WERI-Rb-1 (cell line): ENCODE measurements at regions not wholly inside any gene's neighbourhood (a gene's known extent, or its start where the extent isn't known, plus 50 kb on each side); places are given as distances from the start of the nearest gene placed in this dataset.

Source experiments
- DNase-seq: peaks from one replicate; pipeline ENCODE4 v3.0.0-alpha.2; 2020
- H3K27ac ChIP-seq: fragments of 250-450 bp; sonication (Bioruptor Pico); 2 replicates; pipeline ENCODE4 v1.5.1; 2020; ENCODE audit warnings: mild to moderate bottlenecking, moderate library complexity
- H3K27me3 ChIP-seq: fragments of 250-450 bp; sonication (Bioruptor Pico); 2 replicates; pipeline ENCODE4 v1.5.1; 2021; ENCODE audit warnings: mild to moderate bottlenecking, low read depth, moderate library complexity; ENCODE audit not compliant: insufficient read depth, severe bottlenecking
- H3K36me3 ChIP-seq: fragments of 250-450 bp; sonication (Bioruptor Pico); 2 replicates; pipeline ENCODE4 v1.5.1; 2020; ENCODE audit warnings: mild to moderate bottlenecking, moderate library complexity
- H3K4me3 ChIP-seq: 2 replicates; pipeline ENCODE4 v1.5.1; 2011; ENCODE audit warnings: low read depth, mild to moderate bottlenecking, control low read depth, low read length
- H3K9me3 ChIP-seq: fragments of 250-450 bp; sonication (Bioruptor Pico); 2 replicates; pipeline ENCODE4 v1.5.1; 2021; ENCODE audit warnings: mild to moderate bottlenecking, moderate library complexity; ENCODE audit not compliant: severe bottlenecking
- CTCF ChIP-seq: IDR thresholded peaks from 2 replicates; pipeline ENCODE4 v1.5.1; 2011; ENCODE audit warnings: low read depth, mild to moderate bottlenecking, control low read depth, inconsistent platforms, low read length

GRCh38 chr18:22347606-22348511 is 69.9 kb downstream of the CTAGE1 start:
- Histone ChIP-seq H3K27ac (no peak overlapping the region), H3K36me3 (no peaks in the 10 kb centered on the region), H3K4me3 (no peak overlapping the region), H3K9me3 (peaks cover 2% of the 10 kb centered on the region), H3K27me3 (peaks cover 90% of the 10 kb centered on the region)
- no peak for TF ChIP-seq CTCF
- DNase-seq, result no peak

- Histone ChIP-seq H3K27ac (no peak overlapping the region), H3K27me3 (peaks cover 87% of the 10 kb centered on the region), H3K36me3 (no peaks in the 10 kb centered on the region), H3K9me3 (peaks cover 2% of the 10 kb centered on the region), H3K4me3 (no peak overlapping the region)
- no peak for DNase-seq
- TF ChIP-seq CTCF, result no peak
Observed at GRCh38 chr18:22346953-22347605, 70.6 kb downstream of the CTAGE1 start.

GRCh38 chr18:22346401-22346952 is 71.2 kb downstream of the CTAGE1 start:
- DNase-seq, result no peak
- H3K27ac ChIP-seq, result no peak overlapping the region
- H3K4me3 ChIP-seq, result no peak overlapping the region
- no peaks in the 10 kb centered on the region for H3K36me3 ChIP-seq
- no peak for TF ChIP-seq CTCF
- H3K27me3 ChIP-seq, result peaks cover 82% of the 10 kb centered on the region
- peaks cover 2% of the 10 kb centered on the region for H3K9me3 ChIP-seq

- DNase-seq, result no peak
- H3K27ac ChIP-seq, result no peak overlapping the region
- peaks cover 84% of the 10 kb centered on the region for H3K27me3 ChIP-seq
- no peaks in the 10 kb centered on the region for H3K36me3 ChIP-seq
- no peak overlapping the region for H3K4me3 ChIP-seq
- no peak for TF ChIP-seq CTCF
- H3K9me3 ChIP-seq, result peaks cover 2% of the 10 kb centered on the region
Observed at GRCh38 chr18:22345718-22346117, 72.0 kb downstream of the CTAGE1 start.

GRCh38 chr18:22344908-22345670 is 72.6 kb downstream of the CTAGE1 start:
- no peak overlapping the region for H3K27ac ChIP-seq
- no peak for DNase-seq
- no peak for TF ChIP-seq CTCF
- peaks cover 2% of the 10 kb centered on the region for H3K9me3 ChIP-seq
- no peak overlapping the region for H3K4me3 ChIP-seq
- peaks cover 84% of the 10 kb centered on the region for H3K27me3 ChIP-seq
- no peaks in the 10 kb centered on the region for H3K36me3 ChIP-seq
